ENCODE measurements at regions not wholly inside any gene's neighbourhood (a gene's known extent, or its start where the extent isn't known, plus 50 kb on each side); places are given as distances from the start of the nearest gene placed in this dataset.
"Not testable (repeated sequence)": the region's sequence is repeated elsewhere in the genome, so short reads cannot be mapped to it uniquely, and the experiment has no call there.

DNA sequence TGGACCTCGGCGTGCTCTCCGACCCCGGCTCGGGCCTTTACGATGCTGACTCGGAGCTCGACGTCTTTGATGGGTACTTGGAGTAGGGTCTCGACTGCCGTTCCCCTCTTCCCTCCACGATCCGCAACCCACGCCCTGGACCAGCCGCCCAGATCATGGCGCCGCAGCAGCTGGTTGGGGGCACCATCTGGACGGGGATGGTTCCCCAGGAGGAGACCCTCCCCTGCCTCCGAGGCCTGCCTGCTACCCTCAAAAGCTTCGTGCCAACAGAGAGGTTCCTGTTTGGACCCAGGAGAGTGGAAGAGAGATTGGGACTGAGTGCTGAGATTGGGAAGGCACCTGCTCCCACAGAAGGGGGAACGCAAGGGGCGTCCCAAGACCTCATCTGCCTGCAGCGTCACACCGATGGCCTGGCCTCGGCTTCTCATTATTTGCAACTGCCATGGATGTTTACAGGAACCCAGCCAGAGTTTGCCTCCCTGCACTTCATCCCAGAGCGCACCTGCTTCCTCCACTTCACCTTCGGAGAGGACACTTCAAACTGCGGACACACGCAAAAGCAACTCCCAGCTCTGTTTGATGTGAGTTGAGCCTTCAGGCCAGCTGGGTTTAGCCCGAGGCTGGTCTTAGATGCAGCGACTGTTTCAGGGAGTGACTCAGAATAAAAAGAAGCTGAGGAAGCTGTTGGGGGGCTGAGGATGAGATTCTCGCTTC lies 58.9 kb downstream of the GOLGA6L7 start:
- peak in 1 of 2 donors; percentile 54 for DNase-seq (ENCODE audit: low read depth in 2 of 2)

DNA sequence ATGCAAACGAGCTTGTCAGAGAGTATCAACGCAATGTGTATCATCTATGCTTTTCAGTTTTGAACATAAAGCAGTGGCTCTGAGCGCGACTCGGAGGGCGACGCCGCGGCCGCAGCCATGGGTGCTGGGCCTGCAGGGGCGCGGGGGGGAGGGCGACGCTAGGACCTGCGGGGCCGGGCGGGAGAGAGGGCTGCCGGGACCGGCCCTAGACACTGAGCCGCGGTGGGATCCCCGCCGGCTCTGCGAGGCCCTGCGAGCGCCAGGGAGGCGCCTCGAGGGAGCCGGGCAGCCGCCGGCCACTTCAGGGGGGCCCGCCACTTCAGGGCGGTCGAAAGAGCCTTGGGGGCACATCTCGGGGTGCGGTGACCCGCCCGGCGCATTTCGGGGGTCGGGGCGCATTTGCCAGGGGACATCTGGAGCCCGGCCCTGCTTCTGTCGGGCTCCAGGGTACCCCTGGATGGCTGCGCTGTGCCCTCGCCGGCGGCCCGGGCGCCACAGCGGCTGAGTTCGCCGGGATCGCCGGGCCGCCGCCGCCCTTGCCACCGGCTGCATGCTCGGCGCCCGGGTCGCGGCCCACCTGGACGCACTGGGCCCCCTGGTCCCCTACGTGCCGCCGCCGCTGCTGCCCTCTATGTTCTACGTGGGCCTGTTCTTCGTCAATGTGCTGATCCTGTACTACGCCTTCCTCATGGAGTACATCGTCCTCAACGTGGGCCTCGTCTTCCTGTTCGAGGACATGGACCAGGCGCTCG lies 59.6 kb downstream of the GOLGA6L7 start:
- DNase-seq (ENCODE audit: low read depth in 2 of 2), result peak in 1 of 2 donors; percentile 16

DNA sequence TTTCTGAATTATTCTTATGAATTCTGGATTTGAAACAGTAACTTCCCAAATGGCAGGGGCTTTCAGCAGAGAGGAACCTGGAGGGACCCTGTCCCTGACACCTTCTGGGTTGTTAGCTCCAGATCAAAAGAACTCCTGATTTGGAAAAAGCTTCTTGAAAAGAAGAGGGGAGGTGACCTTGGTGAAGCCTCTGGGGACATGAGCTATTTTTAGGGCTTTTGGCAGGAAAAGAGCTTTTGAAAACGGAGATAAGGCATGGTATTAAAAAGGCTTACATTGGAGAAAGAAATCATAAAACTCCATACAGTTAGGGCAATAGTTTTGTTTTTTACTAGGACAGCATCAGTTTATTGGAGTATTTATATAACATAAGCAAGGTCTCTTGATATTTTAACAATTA lies 60.3 kb downstream of the GOLGA6L7 start:
- DNase-seq (ENCODE audit: low read depth in 2 of 2), result not testable (repeated sequence)

DNA sequence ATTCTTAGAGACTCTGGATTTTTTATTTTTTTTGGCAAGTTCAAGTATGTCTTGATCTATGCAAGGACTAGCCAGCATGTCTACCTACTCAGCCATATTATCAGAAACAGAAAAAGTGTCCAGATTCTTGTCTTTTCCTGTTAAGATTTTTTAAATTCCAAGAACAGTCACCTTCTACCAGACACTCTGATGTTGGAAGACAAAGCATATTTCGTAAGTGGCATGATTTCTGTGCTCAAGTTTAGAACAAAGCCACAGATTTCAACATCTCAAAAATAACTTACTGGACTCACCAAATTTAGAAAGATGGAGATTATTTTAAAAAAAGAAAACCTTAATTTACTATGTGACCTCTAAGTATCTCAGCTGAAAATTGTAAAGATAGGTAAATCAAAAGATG lies 61.9 kb downstream of the GOLGA6L7 start:
- DNase-seq (ENCODE audit: low read depth in 2 of 2), result no peak

DNA sequence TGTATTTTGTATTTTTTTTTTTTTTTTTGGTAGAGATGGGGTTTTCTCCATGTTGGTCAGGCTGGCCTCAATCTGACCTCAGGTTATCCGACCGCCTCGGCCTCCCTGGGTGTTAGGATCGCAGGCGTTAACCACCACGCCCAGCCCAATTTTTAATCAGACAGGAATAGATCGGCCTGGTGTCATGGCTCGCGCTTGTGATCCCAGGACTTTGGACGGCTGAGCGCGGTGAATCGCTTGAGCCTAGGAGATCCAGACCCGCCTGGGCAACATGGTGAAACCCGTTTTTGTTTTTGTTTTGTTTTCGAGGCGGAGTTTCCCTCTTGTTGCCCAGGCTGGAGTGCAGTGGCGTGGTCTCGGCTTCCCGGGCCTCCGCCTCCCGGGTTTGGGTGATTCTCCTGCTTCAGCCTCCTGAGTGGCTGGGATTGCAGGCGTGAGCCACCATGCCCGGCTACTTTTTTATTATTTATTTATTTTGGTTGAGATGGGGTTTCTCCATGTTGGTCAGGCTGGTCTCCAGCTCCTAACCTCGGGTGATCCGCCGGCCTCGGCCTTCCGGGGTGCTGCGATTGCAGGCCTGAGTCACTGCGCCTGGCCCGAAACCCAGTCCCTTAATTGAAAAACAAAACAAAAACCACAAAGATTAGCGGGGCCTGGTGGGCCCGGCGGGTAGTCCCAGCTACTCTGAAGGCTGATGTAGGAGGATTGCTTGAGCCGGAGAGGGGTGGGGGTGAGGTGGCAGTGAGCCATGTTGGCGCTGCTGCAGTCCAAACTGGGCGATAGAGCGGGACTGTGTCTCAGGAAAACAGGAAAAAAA lies 63.9 kb downstream of the GOLGA6L7 start:
- not testable (repeated sequence) for DNase-seq (ENCODE audit: low read depth in 2 of 2)

DNA sequence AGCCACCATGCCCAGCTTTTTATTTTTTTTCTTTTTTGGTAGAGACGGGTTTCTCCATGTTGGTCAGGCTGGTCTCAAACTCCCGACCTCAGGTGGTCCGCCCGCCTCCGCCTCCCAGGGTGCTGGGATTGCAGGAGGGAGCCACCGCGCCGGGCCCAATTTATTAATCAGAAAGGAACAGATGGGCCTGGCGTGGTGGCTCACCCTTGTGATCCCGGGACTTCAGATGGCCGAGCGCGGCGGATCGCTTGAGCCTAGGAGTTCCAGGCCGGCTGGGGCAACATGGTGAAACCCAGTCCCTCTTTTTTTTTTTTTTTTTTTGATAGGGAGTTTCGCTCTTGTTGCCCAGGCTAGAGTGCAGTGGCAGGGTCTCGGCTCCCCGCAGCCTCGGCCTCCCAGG lies 64.6 kb downstream of the GOLGA6L7 start:
- DNase-seq (ENCODE audit: low read depth in 2 of 2), result no peak

DNA sequence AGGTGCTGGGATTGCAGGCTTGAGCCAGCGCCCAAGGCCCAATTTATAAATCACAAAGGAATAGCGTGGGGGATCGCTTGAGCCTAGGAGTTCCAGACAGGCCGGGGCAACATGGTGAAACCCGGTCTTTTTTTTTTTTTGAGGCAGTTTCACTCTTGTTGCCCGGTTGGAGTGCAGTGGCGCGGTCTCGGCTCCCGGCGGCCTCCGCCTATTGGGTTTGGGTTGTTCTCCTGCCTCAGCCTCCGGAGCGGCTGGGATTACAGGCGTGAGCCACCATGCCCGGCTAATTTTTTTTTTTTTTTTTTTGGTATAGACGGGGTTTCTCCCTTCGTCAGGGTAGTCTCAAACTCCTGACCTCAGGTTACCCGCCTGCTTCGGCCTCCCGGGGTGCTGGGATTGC lies 65.0 kb downstream of the GOLGA6L7 start:
- DNase-seq (ENCODE audit: low read depth in 2 of 2), result no peak

DNA sequence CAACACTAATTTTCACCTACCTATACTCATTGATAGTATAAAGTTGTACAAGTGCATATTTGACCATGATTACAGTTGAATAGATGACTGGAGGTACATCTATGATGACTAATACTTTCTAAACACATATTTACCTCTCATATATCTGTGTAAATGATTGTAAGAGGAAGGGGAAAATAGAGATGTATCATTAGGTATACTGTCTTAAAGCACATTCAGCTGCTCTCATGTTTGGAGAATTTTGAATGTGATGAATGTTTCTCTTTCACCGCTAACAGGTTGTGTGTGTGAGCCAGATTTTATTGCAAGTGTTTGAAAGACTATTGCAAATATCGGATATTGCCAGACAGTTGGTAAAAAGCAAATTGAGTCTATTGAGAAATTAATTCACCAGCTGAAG lies 66.2 kb upstream of the GOLGA8M start:
- DNase-seq (ENCODE audit: low read depth in 2 of 2), result not testable (repeated sequence)

DNA sequence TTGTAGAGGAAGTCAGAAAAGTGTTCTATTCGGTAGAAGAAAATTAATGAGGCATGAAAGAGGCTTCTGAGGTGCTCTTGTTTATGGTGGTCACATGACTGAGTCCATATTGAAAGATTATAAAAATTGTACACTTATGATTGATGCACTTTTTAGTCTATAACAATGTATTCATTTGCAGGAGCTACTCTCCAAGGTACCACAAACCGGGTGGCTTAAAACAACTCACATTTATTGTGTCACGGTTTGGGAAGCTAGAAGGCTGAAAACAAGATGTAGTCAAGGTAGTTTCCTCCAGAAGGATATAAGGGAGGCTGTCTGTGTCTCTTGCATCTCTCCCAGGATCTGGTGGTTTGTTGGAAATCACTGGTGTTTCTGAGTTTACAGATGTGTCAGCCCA lies 60.6 kb upstream of the GOLGA8M start:
- not testable (repeated sequence) for DNase-seq (ENCODE audit: low read depth in 2 of 2)

Data from lung microvascular endothelial cell (primary cell).